Left cardiac atrium (tissue), 4 donors: ENCODE measurements at regions not wholly inside any gene's neighbourhood (a gene's known extent, or its start where the extent isn't known, plus 50 kb on each side); places are given as distances from the start of the nearest gene placed in this dataset.
A peak's percentile ranks its signal among the peaks of the same experiment; 100 is the strongest.

ENCODE experiments used
- ATAC-seq, 2 donors: fragments of 200-7000 bp; cut with Tn5 transposase; one replicate each; pipeline ENCODE4 v1.9.1; 2020; ENCODE audit warnings: mild to moderate bottlenecking in 2 of 2, moderate library complexity in 2 of 2
- DNase-seq: peaks from one replicate; pipeline ENCODE4 v3.0.0-alpha.2; 2020
- intact Hi-C, 2 donors: fragments of 100-400 bp; cut with DNase I; formaldehyde crosslinking; loops; one replicate each; pipeline versions ENCODE4 v1.14.1 to v1.15.1; 2022 to 2023
- donor health status: DM: no; HTN: yes; CAD: no.
- donor health status: DM: no; HTN: yes; CAD: no; lungs with severe emphysema.
- donor health status: DM: yes; HTN: yes; CAD: no.
- donor health status: Dilated cardiomyopathy.

GRCh38 chr11:70805971-70806370 lies 407.6 kb downstream of the CTTN start:
- DNase-seq (no peak), ATAC-seq (no peak)
- intact Hi-C loops, result no loop called here

GRCh38 chr11:70806461-70807194 lies 408.3 kb downstream of the CTTN start:
- ATAC-seq (no peak), DNase-seq (no peak)
- intact Hi-C loops, result no loop called here

- DNase-seq (no peak), ATAC-seq (no peak)
Observed at GRCh38 chr11:70807195-70807543, 408.8 kb downstream of the CTTN start.

GRCh38 chr11:70808686-70809375 lies 410.5 kb downstream of the CTTN start:
- no peak for ATAC-seq
- intact Hi-C loops, result no loop called here

More at GRCh38 chr11:70807195-70807543, 408.8 kb downstream of the CTTN start:
- intact Hi-C loops, result no loop called here

GRCh38 chr11:70810133-70810532 lies 411.8 kb downstream of the CTTN start:
- DNase-seq, result no peak
- intact Hi-C loops, result no loop called here

More at GRCh38 chr11:70808686-70809375, 410.5 kb downstream of the CTTN start:
- no peak for DNase-seq

GRCh38 chr11:70810681-70811080 lies 412.4 kb downstream of the CTTN start:
- DNase-seq (no peak), ATAC-seq (no peak)
- intact Hi-C loops, result no loop called here

More at GRCh38 chr11:70810133-70810532, 411.8 kb downstream of the CTTN start:
- no peak for ATAC-seq

- ATAC-seq, result no peak
- intact Hi-C loops, result no loop called here
- no peak for DNase-seq
Observed at GRCh38 chr11:70811483-70811882, 413.2 kb downstream of the CTTN start.

GRCh38 chr11:70811915-70812314 lies 413.6 kb downstream of the CTTN start:
- no peak for ATAC-seq
- DNase-seq, result no peak
- intact Hi-C loops, result no loop called here

GRCh38 chr11:70812472-70812871 lies 414.1 kb downstream of the CTTN start:
- ATAC-seq, result no peak
- DNase-seq, result no peak

GRCh38 chr11:70813651-70814050 lies 415.3 kb downstream of the CTTN start:
- intact Hi-C loops, result no loop called here
- no peak for ATAC-seq
- DNase-seq, result no peak

More at GRCh38 chr11:70812472-70812871, 414.1 kb downstream of the CTTN start:
- intact Hi-C loops, result no loop called here

GRCh38 chr11:70815485-70815832 lies 417.1 kb downstream of the CTTN start:
- intact Hi-C loops, result no loop called here
- ATAC-seq (no peak), DNase-seq (no peak)

GRCh38 chr11:70816156-70816678 lies 417.9 kb downstream of the CTTN start:
- ATAC-seq (no peak), DNase-seq (no peak)
- intact Hi-C loops, result no loop called here

GRCh38 chr11:70818351-70818750 lies 420.0 kb downstream of the CTTN start:
- DNase-seq, result no peak
- intact Hi-C loops, result no loop called here
- ATAC-seq, result no peak

GRCh38 chr11:70819022-70819421 lies 420.7 kb downstream of the CTTN start:
- no peak for DNase-seq
- intact Hi-C loops, result no loop called here
- ATAC-seq, result no peak

- ATAC-seq, result no peak
- DNase-seq, result no peak
- intact Hi-C loops, result no loop called here
Observed at GRCh38 chr11:70820311-70820710, 422.0 kb downstream of the CTTN start.

- no peak for ATAC-seq
- DNase-seq, result no peak
- intact Hi-C loops, result no loop called here
Observed at GRCh38 chr11:70820712-70821111, 422.4 kb downstream of the CTTN start.

GRCh38 chr11:70823771-70824170 lies 425.4 kb downstream of the CTTN start:
- DNase-seq (no peak), ATAC-seq (no peak)
- intact Hi-C loops, result no loop called here

GRCh38 chr11:70824605-70825245 lies 426.4 kb downstream of the CTTN start:
- ATAC-seq, result peak in 1 of 2 donors; percentile 25

GRCh38 chr11:70825893-70826540 lies 426.4 kb downstream of the SHANK2 start:
- DNase-seq (no peak), ATAC-seq (peak in 1 of 2 donors; percentile 19)
- intact Hi-C loops, result no loop called here

More at GRCh38 chr11:70824605-70825245, 426.4 kb downstream of the CTTN start:
- intact Hi-C loops, result no loop called here
- no peak for DNase-seq
